ENCODE measurements at regions not wholly inside any gene's neighbourhood (a gene's known extent, or its start where the extent isn't known, plus 50 kb on each side); places are given as distances from the start of the nearest gene placed in this dataset.
"Not testable (repeated sequence)": the region's sequence is repeated elsewhere in the genome, so short reads cannot be mapped to it uniquely, and the experiment has no call there.

DNA sequence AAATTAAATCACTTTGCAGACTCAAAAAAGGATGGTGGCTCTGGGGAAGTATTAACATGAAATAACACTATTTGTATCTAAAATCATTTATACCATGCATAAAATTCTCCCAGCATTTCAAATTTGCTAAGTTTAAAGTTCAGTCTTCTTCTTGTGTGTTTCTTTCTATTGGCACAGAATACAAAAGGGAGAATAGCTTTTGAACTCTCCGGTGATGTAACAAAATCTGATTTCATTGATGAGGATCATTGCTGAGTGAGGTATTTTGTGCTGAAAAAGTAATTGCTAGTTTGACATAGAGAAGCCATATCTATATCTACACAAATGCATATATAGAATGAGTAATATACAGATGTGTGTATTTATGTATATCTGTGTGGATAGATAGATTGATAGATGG, 174.8 kb downstream of the LACC1 start:
- no peak for DNase-seq (ENCODE audit: low read depth)

- DNase-seq (ENCODE audit: low read depth) = not testable (repeated sequence)
These were observed 176.0 kb downstream of the LACC1 start for GRCh38 chr13:44055681-44056080.

DNA sequence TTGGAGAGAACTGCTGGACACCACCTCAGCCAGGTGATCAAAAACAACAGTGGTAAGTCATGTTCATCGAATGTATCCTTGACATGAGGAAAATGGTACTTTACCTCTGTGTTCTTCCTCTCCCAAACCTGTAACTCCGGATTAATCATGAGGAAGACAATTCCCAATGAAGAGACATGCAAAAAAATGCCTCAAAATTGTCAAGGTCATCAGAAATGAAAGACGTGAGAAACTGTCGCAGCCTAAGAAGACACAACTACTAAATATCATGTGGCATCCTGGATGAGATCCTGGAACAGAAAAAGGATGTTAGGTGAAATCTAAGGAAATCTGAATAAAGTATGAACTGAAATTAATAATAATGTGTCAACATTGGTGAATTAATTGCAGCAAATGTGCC, 178.4 kb downstream of the LACC1 start:
- no peak for DNase-seq (ENCODE audit: low read depth)

DNA sequence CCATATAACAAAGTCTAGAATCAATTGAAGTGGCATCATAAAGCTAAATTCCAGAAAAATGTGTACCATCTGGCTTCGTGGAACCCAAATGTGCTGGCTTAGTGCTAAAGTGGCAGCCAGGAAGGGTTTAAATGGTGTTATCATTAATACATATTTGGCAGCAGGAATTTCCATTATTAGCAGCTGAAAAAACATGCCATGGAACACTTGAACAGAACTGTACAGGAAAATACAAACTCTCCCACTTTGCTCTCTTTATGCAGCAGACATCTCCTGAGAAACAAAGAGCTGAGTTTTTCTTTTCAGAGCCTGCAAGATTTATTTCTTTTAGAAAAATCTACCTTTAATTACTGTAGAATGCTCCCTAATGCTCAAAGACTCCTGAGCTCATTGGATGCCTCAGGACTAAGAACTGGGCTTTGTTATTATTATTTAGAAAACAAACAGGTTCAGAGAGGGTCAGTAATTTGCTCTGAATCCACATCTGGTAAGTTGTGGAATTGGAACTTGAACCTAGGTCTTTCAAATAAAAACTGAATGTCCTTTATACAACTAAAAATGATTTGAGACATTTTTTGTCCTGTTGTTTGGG, 179.0 kb downstream of the LACC1 start:
- DNase-seq (ENCODE audit: low read depth) = no peak

DNA sequence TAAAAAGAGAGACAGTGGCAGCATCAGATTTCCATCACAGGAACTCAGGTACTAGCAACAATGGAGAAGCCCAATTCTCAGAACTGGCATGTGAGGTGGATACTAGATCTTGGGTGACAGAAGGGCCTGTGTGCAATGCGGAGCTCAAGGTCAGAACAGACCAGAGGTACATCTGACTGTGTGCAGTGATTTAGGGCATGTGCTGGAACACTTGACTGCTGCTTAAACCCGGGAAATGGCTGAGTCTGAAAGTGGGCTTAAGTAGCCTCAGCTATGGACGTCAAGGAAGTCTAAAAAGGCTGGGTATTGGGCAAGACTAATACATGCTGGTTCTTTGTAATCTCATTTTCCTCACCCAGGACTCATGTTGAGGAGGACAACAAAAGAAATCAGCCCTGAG, 182.2 kb downstream of the LACC1 start:
- DNase-seq (ENCODE audit: low read depth) = no peak

DNA sequence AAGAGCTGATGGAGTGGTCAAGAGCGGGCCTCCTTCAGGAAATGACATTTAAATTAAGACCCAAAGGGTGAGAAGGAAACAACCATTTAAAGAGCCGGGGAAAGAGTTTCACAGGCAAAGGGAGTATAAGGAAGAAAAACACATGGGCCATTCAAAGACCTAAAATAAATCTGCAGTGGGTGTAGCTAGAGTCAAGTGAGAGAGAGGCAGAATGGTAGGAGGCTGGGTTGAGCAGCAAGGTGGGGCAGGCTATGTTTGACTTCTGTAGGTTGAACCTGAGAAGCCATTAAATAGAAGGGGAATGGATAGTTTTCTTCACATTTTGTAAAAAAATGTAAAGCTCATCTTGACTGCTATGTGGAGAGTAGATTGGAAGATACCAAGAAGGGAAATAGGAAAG, 183.8 kb downstream of the LACC1 start:
- DNase-seq (ENCODE audit: low read depth) = no peak

- DNase-seq (ENCODE audit: low read depth) = no peak
These were observed 184.2 kb downstream of the LACC1 start for GRCh38 chr13:44063881-44064280.

DNA sequence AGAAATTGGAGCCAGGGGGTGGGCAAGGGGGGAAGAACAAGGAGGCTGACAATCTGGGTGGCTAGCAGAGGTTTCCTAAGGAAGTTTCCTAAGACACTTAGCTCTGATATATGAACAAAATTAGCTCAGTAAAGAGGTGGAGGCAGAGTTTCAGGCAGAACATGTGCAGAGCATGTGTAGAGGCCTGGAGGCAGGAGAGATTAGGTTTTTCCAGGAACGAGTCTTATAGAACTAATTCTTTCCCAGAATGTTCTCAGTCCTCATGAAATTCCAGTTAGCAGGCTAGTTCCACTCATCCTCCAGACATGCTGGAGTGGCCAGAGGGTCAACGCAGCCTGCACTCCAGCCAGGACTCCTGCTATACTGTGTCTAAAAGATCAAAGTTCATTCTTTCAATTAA, 184.7 kb downstream of the LACC1 start:
- no peak for DNase-seq (ENCODE audit: low read depth)

DNA sequence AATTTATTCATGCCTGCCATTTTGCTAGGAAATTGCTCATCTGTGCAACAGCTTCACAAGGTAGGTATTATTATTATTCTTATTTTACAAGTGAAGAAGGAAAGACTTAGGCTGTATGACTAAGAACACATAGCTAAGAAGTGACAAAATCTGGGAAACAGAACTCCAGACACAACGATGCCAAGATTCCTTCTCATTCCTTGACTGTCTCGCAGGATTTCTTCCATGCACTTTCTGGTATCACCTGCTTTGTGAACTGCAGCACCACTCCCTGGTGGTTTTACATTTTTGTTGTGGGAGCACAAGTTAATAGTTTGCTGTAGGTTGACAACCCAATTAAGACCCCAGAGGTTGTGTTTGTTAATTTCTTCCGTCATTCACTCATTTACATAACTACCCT, 188.5 kb downstream of the LACC1 start:
- no peak for DNase-seq (ENCODE audit: low read depth)

- DNase-seq (ENCODE audit: low read depth) = no peak
These were observed 189.0 kb downstream of the LACC1 start for GRCh38 chr13:44068737-44069136.

GRCh38 chr13:44072536-44072935, 192.8 kb downstream of the LACC1 start:
- DNase-seq (ENCODE audit: low read depth) = no peak

GRCh38 chr13:44074611-44075010, 194.9 kb downstream of the LACC1 start:
- no peak for DNase-seq (ENCODE audit: low read depth)

GRCh38 chr13:44075113-44075512, 195.4 kb downstream of the LACC1 start:
- no peak for DNase-seq (ENCODE audit: low read depth)

GRCh38 chr13:44078806-44079376, 199.2 kb downstream of the LACC1 start:
- DNase-seq (ENCODE audit: low read depth) = no peak

DNA sequence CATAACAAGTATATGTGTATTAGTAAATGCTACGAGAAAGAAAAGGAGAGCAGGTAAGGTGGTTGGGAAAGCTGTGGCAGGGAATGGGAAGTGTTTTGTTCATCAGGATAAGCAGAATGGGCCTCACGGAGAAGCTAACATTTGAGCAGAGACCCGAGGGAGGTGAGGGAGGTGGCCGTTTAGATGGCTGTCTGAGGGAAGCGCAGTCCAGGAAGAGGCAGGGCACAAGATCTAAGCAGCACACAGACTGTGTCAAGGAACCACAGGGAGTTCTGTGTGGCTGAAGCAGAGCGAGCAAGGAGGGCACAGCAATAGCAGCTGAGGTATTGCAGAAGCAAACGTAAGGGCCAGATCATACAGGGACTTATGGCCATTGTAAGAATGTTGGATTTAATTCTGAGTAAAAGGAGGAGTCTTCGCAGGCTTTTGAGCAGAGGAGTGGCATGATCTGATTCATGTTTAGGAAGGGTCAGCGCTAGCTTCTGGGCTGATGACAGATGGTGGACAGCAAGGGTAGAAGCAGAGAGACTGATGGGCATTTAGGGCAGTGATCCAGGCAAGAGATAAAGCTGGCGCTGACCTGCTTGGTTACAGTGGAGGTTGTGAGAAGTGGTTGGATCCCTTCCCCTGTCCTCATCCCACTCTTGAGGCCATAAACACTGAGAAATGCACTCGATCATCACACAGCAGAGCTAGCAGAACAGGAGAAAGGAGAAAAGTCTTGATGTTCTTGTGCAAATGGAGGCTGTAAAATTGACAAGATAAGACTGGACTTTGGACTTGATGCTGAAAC, 199.9 kb downstream of the LACC1 start:
- DNase-seq (ENCODE audit: low read depth) = no peak

DNA sequence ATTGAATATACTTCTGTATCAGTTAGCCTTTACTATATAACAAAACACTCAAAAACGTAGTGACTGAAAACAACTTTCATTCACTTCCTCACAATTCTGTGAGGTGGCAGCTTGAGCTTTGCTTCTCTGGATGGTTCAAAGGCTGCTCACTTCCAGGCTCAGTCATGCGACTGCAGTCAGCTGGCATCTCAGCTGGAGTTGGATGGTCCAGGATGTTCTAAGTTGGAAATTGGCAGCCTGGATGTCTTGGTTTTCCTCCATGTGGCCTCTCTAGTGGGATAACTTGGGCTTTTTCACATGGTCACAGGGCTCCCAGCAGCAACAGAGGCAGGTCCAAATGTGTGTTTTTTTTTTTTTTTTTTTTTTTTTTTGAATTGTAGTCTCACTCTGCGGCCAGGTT, 204.4 kb downstream of the LACC1 start:
- no peak for DNase-seq (ENCODE audit: low read depth)

DNA sequence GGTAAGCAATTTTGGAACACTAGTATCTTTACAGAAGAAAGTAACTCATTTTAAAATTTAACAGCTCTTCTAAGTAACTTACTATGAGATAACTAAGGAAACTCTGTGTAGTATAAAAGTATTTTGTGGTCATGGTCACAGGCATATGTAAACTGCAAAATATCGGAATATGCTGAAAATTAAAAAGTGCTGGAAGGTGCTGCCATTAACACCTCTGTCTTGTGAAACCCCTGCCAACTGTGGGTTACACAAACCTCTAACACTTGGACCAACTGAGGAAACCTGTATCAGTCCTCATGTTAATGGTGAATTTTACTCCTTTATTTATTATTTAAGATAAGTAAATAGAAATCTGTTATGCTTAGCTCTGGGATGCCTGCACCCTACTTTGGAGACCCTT, 206.7 kb downstream of the LACC1 start:
- DNase-seq (ENCODE audit: low read depth) = no peak

GRCh38 chr13:44088411-44088810, 208.7 kb downstream of the LACC1 start:
- DNase-seq (ENCODE audit: low read depth) = no peak

DNA sequence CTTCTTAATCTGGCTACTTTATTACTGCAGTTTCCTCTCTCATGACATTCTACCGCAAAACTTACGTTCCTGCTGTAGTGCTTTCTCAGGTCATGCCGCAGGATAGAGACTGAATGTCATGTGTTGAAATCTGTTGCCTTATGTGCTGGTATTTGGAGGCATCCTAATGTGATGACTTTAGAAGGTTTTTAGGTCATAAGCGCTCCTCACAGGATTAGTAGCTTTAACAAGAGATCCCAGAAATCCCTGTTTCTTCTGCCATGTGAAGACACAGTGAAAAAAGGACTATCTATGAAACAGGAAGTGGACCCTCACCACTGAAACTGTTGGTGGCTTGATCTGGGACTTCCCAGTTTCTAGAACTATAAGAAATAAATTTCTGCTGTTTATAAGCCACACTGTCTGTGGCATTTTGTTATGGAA, 209.3 kb downstream of the LACC1 start:
- DNase-seq (ENCODE audit: low read depth) = no peak

DNA sequence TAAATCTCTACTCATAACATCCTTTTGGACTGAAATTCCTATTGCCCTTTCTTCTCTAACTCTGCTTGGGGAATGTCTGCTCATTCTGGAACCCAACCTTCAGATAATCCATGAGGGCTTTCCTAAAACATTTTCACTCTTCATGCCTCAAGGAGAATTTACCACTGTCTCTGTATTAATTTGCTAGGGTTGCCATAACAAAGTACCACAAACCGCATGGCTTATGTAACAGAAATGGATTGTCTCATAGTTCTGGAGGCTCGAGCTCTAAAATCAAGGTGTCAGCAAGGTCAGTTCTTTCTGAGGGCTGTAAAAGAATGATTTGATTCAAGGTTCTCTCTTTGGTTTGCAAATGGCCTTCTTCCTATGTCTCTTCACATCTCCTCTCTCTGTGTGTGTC, 209.7 kb downstream of the LACC1 start:
- no peak for DNase-seq (ENCODE audit: low read depth)

DNA sequence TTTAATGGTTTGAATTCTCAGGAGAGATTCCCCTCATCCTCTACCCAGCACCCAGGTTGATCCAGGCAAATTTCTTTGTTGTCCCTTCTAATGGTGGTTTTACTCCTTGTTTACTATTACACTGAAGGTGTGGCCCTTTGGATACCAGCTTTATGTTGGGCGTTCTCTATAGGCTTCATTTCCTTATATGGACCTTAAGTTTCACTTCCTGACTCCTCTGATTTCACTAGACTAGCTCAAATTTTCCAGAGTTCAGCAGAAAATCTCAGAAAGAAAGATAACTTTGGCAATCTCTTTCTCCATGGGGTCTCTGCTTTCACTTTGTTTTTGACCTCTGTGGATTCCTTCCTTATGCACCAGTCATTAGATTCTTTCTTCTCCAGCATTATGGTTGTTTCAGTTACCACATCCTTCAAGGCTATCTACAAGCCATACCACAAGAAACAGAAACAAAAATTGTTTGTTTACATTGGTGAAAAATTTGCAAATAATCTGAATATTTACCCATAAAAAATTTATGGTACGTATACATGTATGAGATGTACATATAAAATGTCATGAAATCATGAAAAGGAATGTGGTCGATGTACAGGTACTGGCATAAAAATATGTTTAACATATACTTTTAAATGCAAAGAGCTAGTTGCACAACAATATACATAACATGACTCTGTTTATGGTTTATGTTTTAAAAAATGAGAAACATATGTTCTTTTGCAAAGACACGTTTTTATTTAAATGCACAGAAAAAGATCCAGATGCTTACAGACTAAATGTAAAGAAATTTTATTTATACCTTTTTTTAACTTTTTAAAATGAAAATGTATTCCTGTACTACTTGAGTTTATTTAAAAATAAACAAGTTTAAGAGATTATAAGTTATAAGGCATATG, 212.6 kb downstream of the LACC1 start:
- no peak for DNase-seq (ENCODE audit: low read depth)

Measured in stimulated activated CD8-positive, alpha-beta memory T cell treated with anti-CD3 and anti-CD28 coated beads, Interleukin-4, amount 100 ng/mL, for 24 hours (primary cell).